A549 (cell line): ENCODE measurements at regions not wholly inside any gene's neighbourhood (a gene's known extent, or its start where the extent isn't known, plus 50 kb on each side); places are given as distances from the start of the nearest gene placed in this dataset.
A peak's percentile ranks its signal among the peaks of the same experiment; 100 is the strongest.
"Not testable (repeated sequence)": the region's sequence is repeated elsewhere in the genome, so short reads cannot be mapped to it uniquely, and the experiment has no call there.

ENCODE experiments used
- CBX2 ChIP-seq: fragments of 200-600 bp; sonication (generic); IDR thresholded peaks from 2 replicates; pipeline ENCODE4 v1.6.1; 2016; ENCODE audit warnings: low read depth, mild to moderate bottlenecking, borderline replicate concordance
- CBX8 ChIP-seq: fragments of 200-600 bp; sonication (generic); IDR thresholded peaks from 2 replicates; pipeline ENCODE4 v1.6.1; 2016
- CHD2 ChIP-seq: fragments of 150-350 bp; IDR thresholded peaks from 2 replicates; pipeline ENCODE4 v1.6.1; 2014; ENCODE audit warnings: low read length; ENCODE audit not compliant: partially characterized antibody
- CTCF ChIP-seq: fragments of >200 bp; sonication (Bioruptor Twin); formaldehyde crosslinking; IDR thresholded peaks from 3 replicates; pipeline ENCODE4 v1.5.1; 2016
- EHMT2 ChIP-seq: fragments of 200-600 bp; sonication (generic); IDR thresholded peaks from 2 replicates; pipeline ENCODE4 v1.6.1; 2016; ENCODE audit warnings: antibody characterized with exemption, low read depth, mild to moderate bottlenecking, moderate library complexity
- JUN ChIP-seq, 2 experiments: fragments of >200 bp; sonication (Bioruptor Twin); formaldehyde crosslinking; IDR thresholded peaks; 2 replicates in 1 of 2; 3 replicates in 1 of 2; pipeline ENCODE4 v1.6.1; 2016 to 2017
- MAX ChIP-seq: IDR thresholded peaks from 2 replicates; pipeline ENCODE4 v1.6.1; 2012
- MAZ ChIP-seq: fragments of 150-350 bp; IDR thresholded peaks from 2 replicates; pipeline ENCODE4 v1.6.1; 2014; ENCODE audit warnings: antibody characterized with exemption, low read depth, low read length, borderline replicate concordance
- POLR2A ChIP-seq: IDR thresholded peaks from 2 replicates; pipeline ENCODE4 v1.6.1; 2012; ENCODE audit warnings: mild to moderate bottlenecking, low read length
- RCOR1 ChIP-seq: fragments of 150-350 bp; IDR thresholded peaks from 2 replicates; pipeline ENCODE4 v1.6.1; 2014; ENCODE audit warnings: antibody characterized with exemption, low read length, low read depth
- REST ChIP-seq: fragments of 200-600 bp; sonication (generic); IDR thresholded peaks from 2 replicates; pipeline ENCODE4 v1.6.1; 2016; ENCODE audit warnings: antibody characterized with exemption, mild to moderate bottlenecking, moderate library complexity
- RFX5 ChIP-seq: fragments of 450-650 bp; IDR thresholded peaks from 2 replicates; pipeline ENCODE4 v1.7.1; 2014; ENCODE audit warnings: antibody characterized with exemption, mild to moderate bottlenecking, moderate library complexity
- USF2 ChIP-seq: fragments of 450-650 bp; IDR thresholded peaks from 2 replicates; pipeline ENCODE4 v1.6.1; 2014; ENCODE audit warnings: antibody characterized with exemption

GRCh38 chr4:4107411-4108107, 119.2 kb downstream of the OTOP1 start:
- not testable (repeated sequence) for TF ChIP-seq MAZ; POLR2A; REST; CBX8; CHD2; RCOR1; MAX; CBX2; JUN (IDR thresholded peaks at IDR 0.05); EHMT2; RFX5; USF2
- TF ChIP-seq CTCF = peak; percentile 58
